Caki2 (cell line): ENCODE measurements at regions not wholly inside any gene's neighbourhood (a gene's known extent, or its start where the extent isn't known, plus 50 kb on each side); places are given as distances from the start of the nearest gene placed in this dataset.
A peak's percentile ranks its signal among the peaks of the same experiment; 100 is the strongest.
"Not testable (repeated sequence)": the region's sequence is repeated elsewhere in the genome, so short reads cannot be mapped to it uniquely, and the experiment has no call there.

Experiments
- DNase-seq: peaks from one replicate; pipeline ENCODE4 v3.0.0-alpha.2; 2015; ENCODE audit warnings: low read depth
- in situ Hi-C: cut with HindIII; loops from 2 replicates; pipeline ENCODE4 v1.10.0; 2016; ENCODE audit warnings: low sequenced_read_pairs, low pct_unique_long_range_greater_than_20kb, mixed read lengths

- in situ Hi-C loops, result no loop called here
Measured at GRCh38 chr15:35289024-35289617, 204.0 kb upstream of the NANOGP8 start.

GRCh38 chr15:35288580-35288979, 203.5 kb upstream of the NANOGP8 start:
- DNase-seq, result no peak
- in situ Hi-C loops, result no loop called here

More at GRCh38 chr15:35289024-35289617, 204.0 kb upstream of the NANOGP8 start:
- DNase-seq, result peak; percentile 47

- in situ Hi-C loops, result no loop called here
- no peak for DNase-seq
Measured at GRCh38 chr15:35286721-35287120, 201.6 kb upstream of the NANOGP8 start.

GRCh38 chr15:35282965-35283496, 197.9 kb upstream of the NANOGP8 start:
- DNase-seq, result no peak
- in situ Hi-C loops, result no loop called here

- no peak for DNase-seq
- in situ Hi-C loops, result no loop called here
Measured at GRCh38 chr15:35281515-35281914, 196.4 kb upstream of the NANOGP8 start.

- no peak for DNase-seq
- in situ Hi-C loops, result no loop called here
Measured at GRCh38 chr15:35279811-35280210, 194.7 kb upstream of the NANOGP8 start.

- in situ Hi-C loops, result no loop called here
- no peak for DNase-seq
Measured at GRCh38 chr15:35271371-35272043, 186.4 kb upstream of the NANOGP8 start.

- no peak for DNase-seq
- in situ Hi-C loops, result no loop called here
Measured at GRCh38 chr15:35260941-35261340, 175.8 kb upstream of the NANOGP8 start.

GRCh38 chr15:35260274-35260673, 175.2 kb upstream of the NANOGP8 start:
- in situ Hi-C loops, DNase-seq: not testable (repeated sequence)

GRCh38 chr15:35256551-35256950, 171.5 kb upstream of the NANOGP8 start:
- DNase-seq, result no peak
- in situ Hi-C loops, result no loop called here

GRCh38 chr15:35256141-35256540, 171.0 kb upstream of the NANOGP8 start:
- DNase-seq, result no peak
- in situ Hi-C loops, result no loop called here

GRCh38 chr15:35254908-35255307, 169.8 kb upstream of the NANOGP8 start:
- in situ Hi-C loops, DNase-seq: not testable (repeated sequence)

- no peak for DNase-seq
- in situ Hi-C loops, result no loop called here
Measured at GRCh38 chr15:35254062-35254461, 169.0 kb upstream of the NANOGP8 start.

- DNase-seq, result no peak
- in situ Hi-C loops, result no loop called here
Measured at GRCh38 chr15:35252351-35252865, 167.3 kb upstream of the NANOGP8 start.

- in situ Hi-C loops, result no loop called here
- no peak for DNase-seq
Measured at GRCh38 chr15:35247150-35247549, 162.1 kb upstream of the NANOGP8 start.

- no peak for DNase-seq
- in situ Hi-C loops, result no loop called here
Measured at GRCh38 chr15:35246451-35246850, 161.4 kb upstream of the NANOGP8 start.

GRCh38 chr15:35245681-35246080, 160.6 kb upstream of the NANOGP8 start:
- DNase-seq, in situ Hi-C loops: not testable (repeated sequence)

- in situ Hi-C loops, result no loop called here
- no peak for DNase-seq
Measured at GRCh38 chr15:35244227-35244626, 159.1 kb upstream of the NANOGP8 start.

GRCh38 chr15:35243758-35244157, 158.7 kb upstream of the NANOGP8 start:
- no peak for DNase-seq
- in situ Hi-C loops, result no loop called here

- DNase-seq, in situ Hi-C loops: not testable (repeated sequence)
Measured at GRCh38 chr15:35239693-35240092, 154.6 kb upstream of the NANOGP8 start.
